SK-N-SH treated with all-trans-retinoic acid at 6 μM for 48 hours (cell line): ENCODE measurements at regions not wholly inside any gene's neighbourhood (a gene's known extent, or its start where the extent isn't known, plus 50 kb on each side); places are given as distances from the start of the nearest gene placed in this dataset.

Source experiments
- PATZ1 ChIP-seq: fragments of 250-450 bp; sonication (Bioruptor Pico); IDR thresholded peaks from 2 replicates; pipeline ENCODE4 v1.8.0; 2020; ENCODE audit warnings: mild to moderate bottlenecking, moderate library complexity, borderline replicate concordance
- ZC3H10 ChIP-seq: fragments of 250-450 bp; sonication (Bioruptor Pico); IDR thresholded peaks from 2 replicates; pipeline ENCODE4 v1.5.1; 2021; ENCODE audit warnings: mild to moderate bottlenecking, moderate library complexity
- ZNF8 ChIP-seq: fragments of 450-650 bp; formaldehyde crosslinking; IDR thresholded peaks from 2 replicates; pipeline ENCODE4 v1.5.0; 2020; ENCODE audit warnings: mild to moderate bottlenecking, moderate library complexity

- TF ChIP-seq PATZ1 (no peak), ZNF8 (CRISPR knock-in tag) (no peak), ZC3H10 (CRISPR knock-in tag) (no peak)
Observed at GRCh38 chr4:12173496-12173895, 744.8 kb upstream of the HS3ST1 start.
